Superior temporal gyrus (tissue), 1 donor: ENCODE measurements at regions not wholly inside any gene's neighbourhood (a gene's known extent, or its start where the extent isn't known, plus 50 kb on each side); places are given as distances from the start of the nearest gene placed in this dataset.
A peak's percentile ranks its signal among the peaks of the same experiment; 100 is the strongest.
"Not testable (repeated sequence)": the region's sequence is repeated elsewhere in the genome, so short reads cannot be mapped to it uniquely, and the experiment has no call there.

Source experiments
- DNase-seq: peaks from one replicate; pipeline ENCODE4 v3.0.0-alpha.2; 2016; ENCODE audit errors: extremely low spot score

- DNase-seq, result no peak
Measured at GRCh38 chrX:38939067-38939466, 137.8 kb downstream of the MID1IP1 start.

GRCh38 chrX:38940547-38940946, 139.3 kb downstream of the MID1IP1 start:
- no peak for DNase-seq

GRCh38 chrX:38941675-38942074, 140.4 kb downstream of the MID1IP1 start:
- DNase-seq, result no peak

GRCh38 chrX:38943120-38943519, 141.9 kb downstream of the MID1IP1 start:
- DNase-seq, result no peak

DNA sequence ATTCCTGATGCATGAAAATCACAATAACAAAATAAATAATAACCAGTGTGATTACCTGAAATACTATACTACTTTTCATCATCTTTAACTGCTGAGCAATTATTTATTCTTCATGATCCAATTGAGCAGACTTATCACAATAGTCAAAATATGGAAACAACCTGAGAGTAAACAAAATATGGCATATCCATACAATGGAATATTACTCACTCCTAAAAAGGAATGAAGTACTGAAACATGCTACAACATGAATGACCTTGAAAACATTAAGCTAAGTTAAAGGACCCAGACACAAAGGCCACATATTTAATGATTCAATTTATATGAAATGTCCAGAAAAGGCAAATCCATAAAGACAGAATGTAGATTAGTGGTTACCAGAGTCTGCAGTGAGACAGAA, 146.8 kb downstream of the MID1IP1 start:
- no peak for DNase-seq

DNA sequence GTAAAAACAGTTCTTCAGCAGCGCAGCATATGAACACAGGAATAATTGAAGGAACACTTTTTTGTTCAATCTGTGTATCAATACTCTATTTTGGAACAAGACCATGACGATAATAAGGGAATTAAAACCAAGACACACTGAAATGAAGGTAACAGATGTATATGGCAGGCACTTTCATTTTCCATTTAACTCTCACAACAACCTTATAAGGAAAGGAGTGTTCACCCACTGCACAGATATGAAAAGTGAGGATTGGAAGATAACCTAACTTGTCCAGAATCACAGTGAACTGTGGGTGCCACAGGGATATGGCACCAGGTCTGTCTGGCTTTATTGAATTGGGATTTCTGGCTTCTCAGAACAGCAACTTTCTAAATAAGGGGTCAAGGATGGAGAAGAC, 153.3 kb downstream of the MID1IP1 start:
- DNase-seq, result no peak

GRCh38 chrX:38959736-38960135, 158.5 kb downstream of the MID1IP1 start:
- DNase-seq, result no peak

- no peak for DNase-seq
Measured at GRCh38 chrX:38960137-38960536, 158.9 kb downstream of the MID1IP1 start.

DNA sequence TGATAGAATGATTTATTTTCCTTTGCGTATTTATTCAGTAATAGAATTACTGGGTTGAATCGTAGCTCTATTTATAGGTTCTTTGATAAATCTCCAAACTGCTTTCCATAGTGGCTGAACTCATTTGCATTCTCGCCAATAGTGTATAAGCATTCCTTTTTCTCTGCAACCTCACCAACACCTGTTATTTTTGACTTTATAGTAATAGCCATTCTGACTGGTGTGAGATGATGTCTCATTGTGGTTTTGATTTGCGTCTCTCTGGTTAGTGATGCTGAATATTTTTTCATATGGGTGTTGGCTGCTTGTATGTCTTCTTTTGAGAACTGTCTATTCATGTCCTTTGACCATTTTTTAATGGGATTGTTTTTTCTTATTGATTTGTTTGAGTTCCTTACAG, 160.7 kb downstream of the MID1IP1 start:
- DNase-seq, result no peak

- not testable (repeated sequence) for DNase-seq
Measured at GRCh38 chrX:38963244-38963643, 162.0 kb downstream of the MID1IP1 start.

- no peak for DNase-seq
Measured at GRCh38 chrX:38965888-38966287, 164.6 kb downstream of the MID1IP1 start.

DNA sequence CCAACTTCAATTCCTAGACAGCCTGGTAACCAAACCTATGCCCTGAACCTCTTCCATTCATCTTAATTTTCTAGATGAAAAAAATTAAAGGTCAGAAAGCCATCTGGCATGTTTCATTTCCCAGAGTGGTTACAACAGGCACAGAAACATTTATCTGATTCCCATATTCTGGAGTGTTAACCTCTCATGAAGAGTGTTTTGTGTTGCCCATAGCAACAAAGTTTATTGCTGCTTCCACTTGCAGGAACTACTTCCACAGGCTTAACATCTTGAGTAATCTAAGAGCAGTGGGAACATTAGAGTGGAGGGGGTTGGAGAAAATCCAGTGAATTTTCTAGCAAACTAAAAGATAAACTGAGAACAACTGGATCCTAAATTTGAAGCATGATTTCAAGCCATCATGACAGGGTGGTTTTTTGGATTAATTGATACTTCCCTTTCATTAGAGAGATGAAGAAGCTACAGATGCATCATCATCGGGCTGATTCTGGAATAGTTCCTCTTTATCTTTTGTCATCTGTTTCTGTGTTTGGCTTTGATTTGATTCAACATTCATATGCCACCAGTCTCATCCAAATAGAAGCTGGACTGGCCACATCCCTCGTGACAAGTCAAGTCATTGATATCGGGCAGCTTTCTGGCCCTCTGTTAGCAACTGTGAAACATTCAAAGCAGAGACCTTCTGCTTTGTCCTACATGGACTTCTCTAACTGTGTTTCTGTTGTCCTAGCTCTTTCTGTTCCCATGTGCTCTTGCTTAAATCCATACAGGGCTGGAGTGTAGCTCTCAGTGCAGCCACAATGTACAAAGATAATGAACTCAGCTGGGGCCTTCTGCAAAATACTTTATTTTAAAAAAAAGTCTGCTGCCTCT, 167.3 kb downstream of the MID1IP1 start:
- DNase-seq, result peak; percentile 24

GRCh38 chrX:38970074-38970473, 168.8 kb downstream of the MID1IP1 start:
- DNase-seq, result no peak

GRCh38 chrX:38970845-38971244, 169.6 kb downstream of the MID1IP1 start:
- no peak for DNase-seq

- no peak for DNase-seq
Measured at GRCh38 chrX:38973322-38973721, 172.1 kb downstream of the MID1IP1 start.

DNA sequence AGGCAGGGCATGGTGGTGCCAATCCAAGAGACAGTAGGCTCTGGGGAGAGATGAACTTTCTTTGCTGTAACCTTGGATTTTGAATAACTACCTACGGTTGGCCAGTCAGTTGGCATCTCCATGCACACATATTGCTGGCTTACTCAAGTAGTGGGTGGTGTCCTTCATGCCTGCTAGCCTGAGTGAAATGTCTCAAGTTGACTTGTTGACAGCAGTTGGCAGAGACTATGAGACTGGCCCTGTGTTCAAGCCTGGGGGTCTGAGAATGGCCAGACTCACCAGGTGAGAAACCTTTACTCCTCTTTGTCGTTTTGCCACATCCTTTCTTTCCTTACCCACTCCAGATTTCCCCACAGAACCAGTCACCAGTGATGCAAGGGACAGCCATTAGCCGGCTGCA, 173.3 kb downstream of the MID1IP1 start:
- DNase-seq, result no peak

DNA sequence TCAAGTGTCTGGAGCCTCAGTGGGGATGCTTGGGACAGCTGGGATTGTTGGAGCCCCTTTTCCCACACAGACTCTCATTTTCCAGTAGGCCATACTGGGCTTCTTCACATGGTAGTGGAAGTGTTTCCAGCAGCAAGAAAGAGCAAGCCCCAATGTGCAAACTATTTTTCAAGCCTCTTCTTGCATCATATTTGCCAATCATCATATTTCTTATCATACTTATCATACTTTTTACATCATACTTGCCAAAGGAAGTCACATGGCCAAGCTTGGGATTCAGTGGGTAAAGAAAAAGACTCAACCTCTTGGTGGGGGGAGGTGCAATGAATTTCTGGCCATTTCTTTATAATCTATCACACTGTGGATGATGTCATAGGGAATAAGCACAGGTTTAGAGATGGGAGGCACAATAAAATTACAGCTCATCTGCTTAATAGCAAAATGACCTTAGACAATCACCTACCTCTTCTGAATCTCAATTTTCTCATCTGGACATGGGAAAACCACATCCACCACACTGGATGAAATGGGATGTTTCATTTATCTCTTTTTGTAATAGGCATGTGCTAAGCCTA, 174.2 kb downstream of the MID1IP1 start:
- DNase-seq, result no peak

GRCh38 chrX:38982370-38982769, 181.1 kb downstream of the MID1IP1 start:
- DNase-seq, result no peak

DNA sequence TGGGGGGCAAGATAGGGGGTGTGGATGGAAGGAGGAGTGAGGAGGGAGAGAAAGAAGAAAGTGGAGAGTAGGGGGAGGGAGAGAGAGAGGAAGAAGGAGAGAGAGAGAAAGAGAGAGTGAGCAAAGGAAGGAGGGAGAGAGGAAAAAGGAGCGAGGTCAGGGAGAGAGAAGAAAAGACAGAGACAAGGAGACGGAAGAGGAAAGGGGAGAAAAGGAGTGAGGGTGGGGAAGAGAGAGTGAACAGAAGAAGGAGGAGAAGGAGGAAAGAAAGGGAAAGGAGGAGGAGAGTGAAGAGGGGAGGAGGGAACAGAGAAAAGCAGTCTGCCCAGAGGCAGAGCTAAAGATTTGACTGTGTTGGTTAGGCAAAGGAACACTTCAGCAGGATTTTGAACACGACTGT, 181.6 kb downstream of the MID1IP1 start:
- no peak for DNase-seq

DNA sequence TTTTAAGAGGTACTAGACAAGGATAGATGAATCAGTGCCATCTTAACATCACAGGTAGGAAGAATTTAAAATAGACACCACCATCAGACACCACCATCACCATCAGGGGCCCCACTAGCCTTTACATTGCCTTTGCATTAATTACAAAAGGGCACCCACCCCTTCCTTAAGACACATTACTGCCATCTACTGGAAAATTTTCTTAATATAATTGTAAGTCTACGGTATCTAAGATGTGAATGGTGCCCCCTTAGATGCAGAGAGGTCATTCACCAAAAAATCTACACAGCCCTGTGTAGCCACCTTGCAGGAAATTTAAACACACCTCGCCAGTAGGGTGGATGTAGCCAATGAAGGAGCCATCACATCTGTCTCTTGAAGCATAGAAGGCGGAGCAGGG, 184.1 kb downstream of the MID1IP1 start:
- DNase-seq, result peak; percentile 58

DNA sequence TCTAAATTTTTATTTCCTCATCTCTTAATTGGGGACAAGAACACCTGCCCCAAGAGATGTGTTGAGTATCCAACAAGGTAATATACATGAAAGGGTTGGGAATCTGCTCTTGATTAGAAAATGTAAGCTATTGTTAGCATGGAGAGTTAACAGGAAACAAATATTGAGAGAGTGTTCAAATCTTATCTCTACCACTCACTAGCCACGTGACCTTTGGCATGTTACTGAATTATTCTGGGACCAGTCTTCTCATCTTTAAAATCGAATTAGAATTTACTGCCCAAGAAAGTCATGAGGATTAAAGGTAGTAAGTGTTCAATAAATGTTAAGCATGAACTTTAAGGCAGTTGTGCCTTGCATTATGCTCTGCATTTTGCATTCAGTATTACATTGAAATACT, 184.7 kb downstream of the MID1IP1 start:
- DNase-seq, result no peak

DNA sequence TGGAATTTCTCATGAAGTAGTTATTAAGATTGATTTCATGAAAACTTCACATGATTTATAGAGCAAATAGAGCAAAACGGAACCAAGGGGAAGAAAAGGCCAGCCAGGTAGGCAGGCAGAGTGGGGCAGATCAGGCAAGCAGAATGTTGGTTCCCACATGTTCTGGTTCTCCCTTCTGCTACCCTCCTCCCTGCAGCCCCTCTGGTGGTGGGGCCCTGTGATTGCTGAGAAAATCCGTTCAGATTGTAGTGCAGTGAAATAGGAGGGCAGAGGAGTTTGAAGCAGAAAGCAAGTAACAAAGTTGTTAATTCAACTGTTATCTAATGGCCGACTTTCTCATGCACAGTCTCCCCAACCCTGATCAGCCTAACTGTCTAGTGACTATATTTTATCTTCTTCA, 185.3 kb downstream of the MID1IP1 start:
- DNase-seq, result no peak

- no peak for DNase-seq
Measured at GRCh38 chrX:38987198-38987651, 186.0 kb downstream of the MID1IP1 start.
